ENCODE measurements at regions not wholly inside any gene's neighbourhood (a gene's known extent, or its start where the extent isn't known, plus 50 kb on each side); places are given as distances from the start of the nearest gene placed in this dataset.

GRCh38 chr5:170169996-170170395 lies 62.8 kb upstream of the C5orf58 start:
- TF ChIP-seq CTCF (IDR thresholded peaks at IDR 0.05; ENCODE audit: borderline replicate concordance, extremely low read depth, low read length, poor library complexity, severe bottlenecking) (no peak), EZH2 (IDR thresholded peaks at IDR 0.05; ENCODE audit: borderline replicate concordance, low read depth, low read length, severe bottlenecking) (no peak)
